Neural cell (in vitro differentiated cells): ENCODE measurements at regions not wholly inside any gene's neighbourhood (a gene's known extent, or its start where the extent isn't known, plus 50 kb on each side); places are given as distances from the start of the nearest gene placed in this dataset.

Experiments used
- H2AFZ ChIP-seq: fragments of 200-600, 300-800 bp; sonication (generic), shearing (Covaris generic); 2 replicates; pipeline ENCODE4 v1.6.0; 2014; ENCODE audit warnings: low read depth, mild to moderate bottlenecking, antibody characterized with exemption, low read length, moderate library complexity
- H3F3A ChIP-seq: fragments of 200-600 bp; shearing (Covaris generic); 2 replicates; pipeline ENCODE4 v1.6.1; 2016; ENCODE audit warnings: mild to moderate bottlenecking, moderate library complexity, mixed read lengths, antibody characterized with exemption, low read length; ENCODE audit not compliant: insufficient read depth, poor library complexity, severe bottlenecking
- H3K27ac ChIP-seq: fragments of 200-600, 300-800 bp; sonication (generic), shearing (Covaris generic); 2 replicates; pipeline ENCODE4 v1.5.1; 2014; ENCODE audit warnings: mild to moderate bottlenecking, low read length, moderate library complexity
- H3K27me3 ChIP-seq: fragments of 300-800, 200-600 bp; sonication (generic), shearing (Covaris generic); 2 replicates; pipeline ENCODE4 v1.6.0; 2014; ENCODE audit warnings: mild to moderate bottlenecking, low read depth, low read length, moderate library complexity; ENCODE audit not compliant: insufficient read depth
- H3K36me3 ChIP-seq: fragments of 300-800, 200-600 bp; sonication (generic), shearing (Covaris generic); 2 replicates; pipeline ENCODE4 v1.5.1; 2014; ENCODE audit warnings: mild to moderate bottlenecking, antibody characterized with exemption, low read length, moderate library complexity; ENCODE audit not compliant: insufficient read depth
- H3K4me2 ChIP-seq: fragments of 300-800, 200-600 bp; sonication (generic), shearing (Covaris generic); 2 replicates; pipeline ENCODE4 v1.6.0; 2014; ENCODE audit warnings: mild to moderate bottlenecking, low read length
- H3K4me3 ChIP-seq: fragments of 300-800, 200-600 bp; sonication (generic), shearing (Covaris generic); 2 replicates; pipeline ENCODE4 v1.5.1; 2014; ENCODE audit warnings: mild to moderate bottlenecking, low read length, moderate library complexity
- H3K79me2 ChIP-seq: fragments of 200-600 bp; shearing (Covaris generic); replicated peaks from 2 replicates; pipeline ENCODE4 v1.6.0; 2014; ENCODE audit warnings: mild to moderate bottlenecking, low read length, moderate library complexity; ENCODE audit not compliant: insufficient read depth
- H3K9ac ChIP-seq: fragments of 300-800, 200-600 bp; sonication (generic), shearing (Covaris generic); 2 replicates; pipeline ENCODE4 v1.6.1; 2016; ENCODE audit warnings: mild to moderate bottlenecking, low read length, mixed read lengths
- H3K9me2 ChIP-seq: fragments of 200-600 bp; shearing (Covaris generic); 2 replicates; pipeline ENCODE4 v1.6.1; 2016; ENCODE audit warnings: mild to moderate bottlenecking, low read length, mixed read lengths; ENCODE audit not compliant: insufficient read depth
- H3K9me3 ChIP-seq: fragments of 200-600, 300-800 bp; sonication (generic), shearing (Covaris generic); 2 replicates; pipeline ENCODE4 v1.6.1; 2016; ENCODE audit warnings: mild to moderate bottlenecking, mixed run types, low read length, moderate library complexity, mixed read lengths
- H4K20me1 ChIP-seq: fragments of 200-600 bp; shearing (Covaris generic); 2 replicates; pipeline ENCODE4 v1.6.1; 2016; ENCODE audit warnings: mild to moderate bottlenecking, mixed run types; ENCODE audit not compliant: insufficient read depth
- EP300 ChIP-seq: fragments of 450-650 bp; conservative IDR thresholded peaks from 2 replicates; pipeline ENCODE4 v1.6.1; 2014; ENCODE audit warnings: antibody characterized with exemption, mild to moderate bottlenecking, moderate library complexity; ENCODE audit not compliant: poor library complexity, severe bottlenecking
- EZH2 ChIP-seq: fragments of 200-600, 300-800 bp; shearing (Covaris generic), sonication (generic); IDR thresholded peaks from 2 replicates; pipeline ENCODE4 v1.6.1; 2014; ENCODE audit warnings: antibody characterized with exemption, low read length, borderline replicate concordance, mild to moderate bottlenecking; ENCODE audit not compliant: insufficient read depth, poor library complexity, severe bottlenecking
- MXI1 ChIP-seq: fragments of 450-650 bp; conservative IDR thresholded peaks from 2 replicates; pipeline ENCODE4 v1.6.1; 2014; ENCODE audit warnings: antibody characterized with exemption, mild to moderate bottlenecking; ENCODE audit not compliant: poor library complexity, severe bottlenecking
- POLR2AphosphoS5 ChIP-seq: IDR thresholded peaks from 2 replicates; pipeline ENCODE4 v1.6.1; 2012
- RAD21 ChIP-seq: fragments of 450-650 bp; conservative IDR thresholded peaks from 2 replicates; pipeline ENCODE4 v1.6.1; 2014; ENCODE audit warnings: antibody characterized with exemption, mild to moderate bottlenecking, moderate library complexity
- SMC3 ChIP-seq: fragments of 450-650 bp; conservative IDR thresholded peaks from 2 replicates; pipeline ENCODE4 v1.6.1; 2014; ENCODE audit warnings: antibody characterized with exemption, mild to moderate bottlenecking, moderate library complexity; ENCODE audit not compliant: poor library complexity
- TAF1 ChIP-seq: IDR thresholded peaks from 2 replicates; pipeline ENCODE4 v1.6.1; 2012; ENCODE audit warnings: low read depth
- TF ChIP-seq, protein P1 (sequence below): fragments of 450-650 bp; IDR thresholded peaks from 2 replicates; pipeline ENCODE4 v1.5.1; 2014; ENCODE audit warnings: antibody characterized with exemption, mild to moderate bottlenecking, moderate library complexity; ENCODE audit not compliant: poor library complexity, severe bottlenecking
- TF ChIP-seq, protein P2 (sequence below): IDR thresholded peaks from 2 replicates; pipeline ENCODE4 v1.6.1; 2012; ENCODE audit warnings: borderline replicate concordance

DNA sequence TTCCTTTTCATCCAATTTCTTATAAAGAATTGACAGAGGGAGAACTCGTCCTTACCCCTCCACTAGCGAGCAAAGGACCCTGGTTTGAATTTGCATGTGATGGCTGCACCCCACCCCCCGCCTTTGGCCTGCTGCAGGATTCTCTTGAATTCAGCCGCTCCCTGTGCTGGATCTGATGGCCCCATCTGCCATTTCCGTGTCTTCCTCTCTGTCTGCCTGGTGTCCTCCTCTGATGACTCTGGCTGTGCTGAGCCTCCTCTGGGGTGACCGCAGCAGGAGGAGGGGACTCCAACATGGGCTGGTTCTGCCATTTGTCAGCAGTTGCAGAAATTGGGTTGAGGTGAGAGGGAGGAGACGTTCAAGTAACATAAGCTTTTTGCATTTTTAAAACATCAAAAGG, 188.8 kb downstream of the DLL1 start:
- no peak for TF ChIP-seq SMC3
- no peak for TF ChIP-seq POLR2AphosphoS5
- TF ChIP-seq EP300 = no peak
- TF ChIP-seq RAD21 = no peak
- no peak for TF ChIP-seq MXI1
- TF ChIP-seq TAF1 = no peak
- TF ChIP-seq, protein P1, sequence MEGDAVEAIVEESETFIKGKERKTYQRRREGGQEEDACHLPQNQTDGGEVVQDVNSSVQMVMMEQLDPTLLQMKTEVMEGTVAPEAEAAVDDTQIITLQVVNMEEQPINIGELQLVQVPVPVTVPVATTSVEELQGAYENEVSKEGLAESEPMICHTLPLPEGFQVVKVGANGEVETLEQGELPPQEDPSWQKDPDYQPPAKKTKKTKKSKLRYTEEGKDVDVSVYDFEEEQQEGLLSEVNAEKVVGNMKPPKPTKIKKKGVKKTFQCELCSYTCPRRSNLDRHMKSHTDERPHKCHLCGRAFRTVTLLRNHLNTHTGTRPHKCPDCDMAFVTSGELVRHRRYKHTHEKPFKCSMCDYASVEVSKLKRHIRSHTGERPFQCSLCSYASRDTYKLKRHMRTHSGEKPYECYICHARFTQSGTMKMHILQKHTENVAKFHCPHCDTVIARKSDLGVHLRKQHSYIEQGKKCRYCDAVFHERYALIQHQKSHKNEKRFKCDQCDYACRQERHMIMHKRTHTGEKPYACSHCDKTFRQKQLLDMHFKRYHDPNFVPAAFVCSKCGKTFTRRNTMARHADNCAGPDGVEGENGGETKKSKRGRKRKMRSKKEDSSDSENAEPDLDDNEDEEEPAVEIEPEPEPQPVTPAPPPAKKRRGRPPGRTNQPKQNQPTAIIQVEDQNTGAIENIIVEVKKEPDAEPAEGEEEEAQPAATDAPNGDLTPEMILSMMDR = no peak
- TF ChIP-seq, protein P2, sequence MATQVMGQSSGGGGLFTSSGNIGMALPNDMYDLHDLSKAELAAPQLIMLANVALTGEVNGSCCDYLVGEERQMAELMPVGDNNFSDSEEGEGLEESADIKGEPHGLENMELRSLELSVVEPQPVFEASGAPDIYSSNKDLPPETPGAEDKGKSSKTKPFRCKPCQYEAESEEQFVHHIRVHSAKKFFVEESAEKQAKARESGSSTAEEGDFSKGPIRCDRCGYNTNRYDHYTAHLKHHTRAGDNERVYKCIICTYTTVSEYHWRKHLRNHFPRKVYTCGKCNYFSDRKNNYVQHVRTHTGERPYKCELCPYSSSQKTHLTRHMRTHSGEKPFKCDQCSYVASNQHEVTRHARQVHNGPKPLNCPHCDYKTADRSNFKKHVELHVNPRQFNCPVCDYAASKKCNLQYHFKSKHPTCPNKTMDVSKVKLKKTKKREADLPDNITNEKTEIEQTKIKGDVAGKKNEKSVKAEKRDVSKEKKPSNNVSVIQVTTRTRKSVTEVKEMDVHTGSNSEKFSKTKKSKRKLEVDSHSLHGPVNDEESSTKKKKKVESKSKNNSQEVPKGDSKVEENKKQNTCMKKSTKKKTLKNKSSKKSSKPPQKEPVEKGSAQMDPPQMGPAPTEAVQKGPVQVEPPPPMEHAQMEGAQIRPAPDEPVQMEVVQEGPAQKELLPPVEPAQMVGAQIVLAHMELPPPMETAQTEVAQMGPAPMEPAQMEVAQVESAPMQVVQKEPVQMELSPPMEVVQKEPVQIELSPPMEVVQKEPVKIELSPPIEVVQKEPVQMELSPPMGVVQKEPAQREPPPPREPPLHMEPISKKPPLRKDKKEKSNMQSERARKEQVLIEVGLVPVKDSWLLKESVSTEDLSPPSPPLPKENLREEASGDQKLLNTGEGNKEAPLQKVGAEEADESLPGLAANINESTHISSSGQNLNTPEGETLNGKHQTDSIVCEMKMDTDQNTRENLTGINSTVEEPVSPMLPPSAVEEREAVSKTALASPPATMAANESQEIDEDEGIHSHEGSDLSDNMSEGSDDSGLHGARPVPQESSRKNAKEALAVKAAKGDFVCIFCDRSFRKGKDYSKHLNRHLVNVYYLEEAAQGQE = no peak
- no peak for TF ChIP-seq EZH2
- Histone ChIP-seq H2AFZ (no peak overlapping the region), H3K4me2 (no peak overlapping the region)

DNA sequence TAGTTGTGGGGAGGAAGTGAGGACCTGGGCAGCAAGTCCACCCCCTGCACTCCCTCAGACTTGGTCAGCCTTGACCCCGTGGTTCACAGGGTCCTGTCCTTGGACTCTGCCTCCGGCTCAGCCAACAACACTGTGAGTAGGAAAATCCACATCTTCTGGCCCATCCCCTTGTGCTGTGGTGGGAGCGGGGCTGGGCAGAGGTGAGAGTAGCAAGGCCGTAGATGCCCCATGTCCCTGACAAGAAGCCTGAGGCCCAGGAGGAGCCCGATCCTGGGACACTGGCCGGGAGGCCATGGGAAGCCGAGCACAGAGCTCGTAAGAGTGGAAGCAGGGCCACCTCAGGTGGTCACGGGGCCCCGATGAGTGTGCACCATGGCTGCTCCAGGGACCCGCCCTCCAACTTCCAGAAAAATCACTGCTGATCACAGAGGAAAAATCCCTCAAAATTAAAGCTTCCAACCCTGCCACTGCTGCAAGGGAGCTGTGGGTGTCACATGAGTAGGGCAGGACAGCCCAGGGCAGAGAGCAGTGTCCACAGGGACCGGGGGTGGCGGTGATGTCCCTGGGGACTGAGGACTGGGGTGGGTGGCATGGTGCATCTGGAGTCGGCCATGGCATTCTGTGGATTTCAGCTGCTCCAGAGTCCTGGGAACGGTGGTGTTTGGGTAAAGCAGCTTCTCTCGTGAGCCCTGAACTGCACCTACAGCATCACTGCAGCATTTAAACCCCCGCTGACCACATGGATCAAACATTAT, 189.4 kb downstream of the DLL1 start:
- H3K9ac ChIP-seq = no peak overlapping the region
- no peaks in the 10 kb centered on the region for H4K20me1 ChIP-seq
- no peak overlapping the region for H3K4me2 ChIP-seq
- H3K79me2 ChIP-seq = no peaks in the 10 kb centered on the region
- no peak overlapping the region for H3K4me3 ChIP-seq
- H3K36me3 ChIP-seq = no peaks in the 10 kb centered on the region
- H3K27me3 ChIP-seq = no peaks in the 10 kb centered on the region
- no peaks in the 10 kb centered on the region for H3F3A ChIP-seq
- no peaks in the 10 kb centered on the region for H3K9me2 ChIP-seq
- H3K9me3 ChIP-seq = peaks cover 3% of the 10 kb centered on the region
- no peak overlapping the region for H2AFZ ChIP-seq
- TF ChIP-seq, protein P2 = no peak
- no peak for TF ChIP-seq EZH2
- TF ChIP-seq RAD21 = no peak
- TF ChIP-seq EP300 = no peak
- no peak for TF ChIP-seq MXI1
- TF ChIP-seq TAF1 = no peak
- no peak for TF ChIP-seq SMC3
- TF ChIP-seq, protein P1 = no peak
- no peak overlapping the region for H3K27ac ChIP-seq

More for the DNA sequence above, 188.8 kb downstream of the DLL1 start:
- Histone ChIP-seq H3K9ac (no peak overlapping the region), H3K27ac (no peak overlapping the region), H3K4me3 (no peak overlapping the region), H3K9me2 (no peaks in the 10 kb centered on the region), H3K36me3 (no peaks in the 10 kb centered on the region), H4K20me1 (no peaks in the 10 kb centered on the region), H3K27me3 (no peaks in the 10 kb centered on the region), H3K9me3 (peaks cover 3% of the 10 kb centered on the region), H3K79me2 (no peaks in the 10 kb centered on the region), H3F3A (no peaks in the 10 kb centered on the region)
